ENCODE measurements at regions not wholly inside any gene's neighbourhood (a gene's known extent, or its start where the extent isn't known, plus 50 kb on each side); places are given as distances from the start of the nearest gene placed in this dataset.

DNA sequence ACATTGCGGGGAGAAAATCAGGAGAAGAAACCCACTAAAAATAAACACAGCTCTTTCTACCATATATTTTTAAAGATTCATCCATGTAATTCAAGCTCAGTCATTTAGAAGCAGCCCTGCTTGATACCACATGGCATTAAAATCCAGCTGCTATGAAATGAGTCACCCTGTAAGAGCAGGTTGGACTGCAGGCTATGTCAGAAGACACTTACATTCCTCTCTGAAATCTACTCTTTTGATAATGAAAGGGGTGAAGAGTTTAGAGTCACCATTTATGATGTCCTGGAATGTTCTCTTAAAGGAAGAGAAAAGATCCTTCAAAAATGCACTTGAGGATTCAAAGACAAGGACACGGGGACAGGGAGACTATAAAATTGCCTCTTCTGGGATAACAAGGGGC lies 100.6 kb upstream of the APCDD1 start (continued):
- TF ChIP-seq, protein P1, sequence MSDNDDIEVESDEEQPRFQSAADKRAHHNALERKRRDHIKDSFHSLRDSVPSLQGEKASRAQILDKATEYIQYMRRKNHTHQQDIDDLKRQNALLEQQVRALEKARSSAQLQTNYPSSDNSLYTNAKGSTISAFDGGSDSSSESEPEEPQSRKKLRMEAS (IDR thresholded peaks at IDR 0.05), result no peak

DNA sequence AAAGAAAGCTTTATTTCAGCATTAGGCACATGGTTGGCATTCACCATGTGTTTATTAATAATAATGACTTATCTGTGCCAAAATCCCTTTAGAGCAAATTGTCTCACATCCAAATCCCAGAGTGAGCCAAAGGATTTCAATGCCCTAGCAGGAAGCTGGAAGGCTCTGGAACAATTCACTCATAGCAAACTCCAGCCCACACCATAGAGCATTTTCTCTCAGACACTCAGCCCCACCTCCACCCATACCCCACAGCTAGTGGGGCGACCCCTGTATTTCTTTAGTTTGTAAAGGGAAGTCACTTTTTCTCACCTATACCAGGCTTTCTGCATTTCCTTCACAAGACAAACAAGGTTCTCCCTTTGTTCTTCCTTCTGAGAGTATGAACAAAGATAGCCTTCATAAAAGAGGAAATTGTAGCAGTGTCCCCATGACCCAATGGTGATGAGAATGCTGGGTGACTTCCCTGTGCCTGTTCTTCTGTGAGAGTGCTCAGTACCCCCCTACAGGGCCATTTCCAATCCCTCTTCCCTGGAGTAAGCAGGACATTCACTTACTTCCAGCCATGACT lies 100.1 kb upstream of the APCDD1 start:
- Histone ChIP-seq H3K9ac (ENCODE audit: low read length) (no peak overlapping the region), H4K20me1 (ENCODE audit: insufficient read depth) (no peaks in the 10 kb centered on the region), H3K9me3 (ENCODE audit: control insufficient read depth in 1 of 2, insufficient read depth in 1 of 2, low read depth in 1 of 2, low read length in 2 of 2) (no peaks in the 10 kb centered on the region), H3K4me3 (replicated peaks in 1 of 2; ENCODE audit: low read depth in 1 of 2, low read length in 2 of 2) (no peak overlapping the region), H3K27ac (ENCODE audit: low read depth, low read length) (no peak overlapping the region), H2AFZ (ENCODE audit: low read depth, low read length, poor library complexity, severe bottlenecking) (no peak overlapping the region), H3K27me3 (ENCODE audit: insufficient read depth, low read length) (no peaks in the 10 kb centered on the region), H3K9me2 (ENCODE audit: insufficient read depth) (no peaks in the 10 kb centered on the region), H3K79me2 (ENCODE audit: insufficient read depth, low read length) (no peaks in the 10 kb centered on the region), H3K36me3 (ENCODE audit: control insufficient read depth in 1 of 2, insufficient read depth in 2 of 2, low read length in 2 of 2) (no peaks in the 10 kb centered on the region), H3K4me2 (ENCODE audit: low read length) (no peak overlapping the region), H3K4me1 (ENCODE audit: control insufficient read depth in 1 of 2, insufficient read depth in 2 of 2, low read length in 2 of 2) (no peaks in the 10 kb centered on the region)
- RAD21 ChIA-PET (ENCODE audit: low non-redundant PET in 1 of 2, low total read pairs in 2 of 2, uncharacterized antibody in 2 of 2, unreplicated experiment in 2 of 2), result no interaction called here
- ATAC-seq (no peak), DNase-seq (ENCODE audit: low read depth, low spot score) (no peak)
- CTCF ChIA-PET, result no interaction called here
- POLR2A ChIA-PET, result no interaction called here
- no TSS peak for BruUV-seq (replicated peaks)
- intact Hi-C loops (cut with micrococcal nuclease), result no loop called here
- TF ChIP-seq, protein P2, sequence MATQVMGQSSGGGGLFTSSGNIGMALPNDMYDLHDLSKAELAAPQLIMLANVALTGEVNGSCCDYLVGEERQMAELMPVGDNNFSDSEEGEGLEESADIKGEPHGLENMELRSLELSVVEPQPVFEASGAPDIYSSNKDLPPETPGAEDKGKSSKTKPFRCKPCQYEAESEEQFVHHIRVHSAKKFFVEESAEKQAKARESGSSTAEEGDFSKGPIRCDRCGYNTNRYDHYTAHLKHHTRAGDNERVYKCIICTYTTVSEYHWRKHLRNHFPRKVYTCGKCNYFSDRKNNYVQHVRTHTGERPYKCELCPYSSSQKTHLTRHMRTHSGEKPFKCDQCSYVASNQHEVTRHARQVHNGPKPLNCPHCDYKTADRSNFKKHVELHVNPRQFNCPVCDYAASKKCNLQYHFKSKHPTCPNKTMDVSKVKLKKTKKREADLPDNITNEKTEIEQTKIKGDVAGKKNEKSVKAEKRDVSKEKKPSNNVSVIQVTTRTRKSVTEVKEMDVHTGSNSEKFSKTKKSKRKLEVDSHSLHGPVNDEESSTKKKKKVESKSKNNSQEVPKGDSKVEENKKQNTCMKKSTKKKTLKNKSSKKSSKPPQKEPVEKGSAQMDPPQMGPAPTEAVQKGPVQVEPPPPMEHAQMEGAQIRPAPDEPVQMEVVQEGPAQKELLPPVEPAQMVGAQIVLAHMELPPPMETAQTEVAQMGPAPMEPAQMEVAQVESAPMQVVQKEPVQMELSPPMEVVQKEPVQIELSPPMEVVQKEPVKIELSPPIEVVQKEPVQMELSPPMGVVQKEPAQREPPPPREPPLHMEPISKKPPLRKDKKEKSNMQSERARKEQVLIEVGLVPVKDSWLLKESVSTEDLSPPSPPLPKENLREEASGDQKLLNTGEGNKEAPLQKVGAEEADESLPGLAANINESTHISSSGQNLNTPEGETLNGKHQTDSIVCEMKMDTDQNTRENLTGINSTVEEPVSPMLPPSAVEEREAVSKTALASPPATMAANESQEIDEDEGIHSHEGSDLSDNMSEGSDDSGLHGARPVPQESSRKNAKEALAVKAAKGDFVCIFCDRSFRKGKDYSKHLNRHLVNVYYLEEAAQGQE (IDR thresholded peaks at IDR 0.05; ENCODE audit: low read depth), result no peak
- TF ChIP-seq FOSL1 (IDR thresholded peaks at IDR 0.05; ENCODE audit: low read depth), result no peak

DNA sequence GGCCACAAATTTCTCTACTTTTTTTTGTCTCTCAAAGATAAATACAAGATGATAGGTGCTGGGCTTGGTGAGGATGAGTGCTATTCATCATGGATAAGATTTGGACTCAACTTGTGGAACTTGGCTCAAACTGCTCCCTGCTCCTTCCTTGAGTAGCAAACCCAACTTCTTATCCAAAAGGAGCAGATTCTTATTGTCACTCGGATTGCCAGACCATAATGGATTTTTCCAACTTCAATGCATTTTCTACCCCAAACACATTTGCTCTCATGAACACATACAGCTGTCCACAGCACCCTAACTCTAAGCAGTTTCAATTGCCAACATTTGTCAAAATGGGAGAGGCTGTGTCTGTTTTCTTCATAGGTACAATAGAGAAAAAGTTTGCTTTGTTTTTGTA lies 99.5 kb upstream of the APCDD1 start:
- DNase-seq (ENCODE audit: low read depth, low spot score) (no peak), ATAC-seq (no peak)
- H3K9me3 ChIP-seq (ENCODE audit: control insufficient read depth in 1 of 2, insufficient read depth in 1 of 2, low read depth in 1 of 2, low read length in 2 of 2), result no peaks in the 10 kb centered on the region
- no peak overlapping the region for H3K4me2 ChIP-seq (ENCODE audit: low read length)
- ChIA-PET POLR2A (no interaction called here), CTCF (no interaction called here), RAD21 (ENCODE audit: low non-redundant PET in 1 of 2, low total read pairs in 2 of 2, uncharacterized antibody in 2 of 2, unreplicated experiment in 2 of 2) (no interaction called here)
- no peak overlapping the region for H3K27ac ChIP-seq (ENCODE audit: low read depth, low read length)
- BruUV-seq (replicated peaks), result no TSS peak
- intact Hi-C loops (cut with micrococcal nuclease), result no loop called here
- no peak overlapping the region for H2AFZ ChIP-seq (ENCODE audit: low read depth, low read length, poor library complexity, severe bottlenecking)
- no peaks in the 10 kb centered on the region for H4K20me1 ChIP-seq (ENCODE audit: insufficient read depth)
- H3K4me3 ChIP-seq (replicated peaks in 1 of 2; ENCODE audit: low read depth in 1 of 2, low read length in 2 of 2), result no peak overlapping the region
- H3K4me1 ChIP-seq (ENCODE audit: control insufficient read depth in 1 of 2, insufficient read depth in 2 of 2, low read length in 2 of 2), result no peaks in the 10 kb centered on the region
- no peaks in the 10 kb centered on the region for H3K36me3 ChIP-seq (ENCODE audit: control insufficient read depth in 1 of 2, insufficient read depth in 2 of 2, low read length in 2 of 2)
- H3K79me2 ChIP-seq (ENCODE audit: insufficient read depth, low read length), result no peaks in the 10 kb centered on the region
- no peaks in the 10 kb centered on the region for H3K9me2 ChIP-seq (ENCODE audit: insufficient read depth)
- H3K27me3 ChIP-seq (ENCODE audit: insufficient read depth, low read length), result no peaks in the 10 kb centered on the region
- H3K9ac ChIP-seq (ENCODE audit: low read length), result no peak overlapping the region
- TF ChIP-seq SRF (IDR thresholded peaks at IDR 0.05; ENCODE audit: low read depth) (no peak), EGR1 (IDR thresholded peaks at IDR 0.05; ENCODE audit: low read depth) (no peak), RAD21 (IDR thresholded peaks at IDR 0.05; ENCODE audit: low read depth) (no peak), SP1 (IDR thresholded peaks at IDR 0.05; ENCODE audit: low read depth) (no peak), POLR2AphosphoS5 (IDR thresholded peaks at IDR 0.05; ENCODE audit: low read depth, low read length) (no peak)
- TF ChIP-seq, protein P3, sequence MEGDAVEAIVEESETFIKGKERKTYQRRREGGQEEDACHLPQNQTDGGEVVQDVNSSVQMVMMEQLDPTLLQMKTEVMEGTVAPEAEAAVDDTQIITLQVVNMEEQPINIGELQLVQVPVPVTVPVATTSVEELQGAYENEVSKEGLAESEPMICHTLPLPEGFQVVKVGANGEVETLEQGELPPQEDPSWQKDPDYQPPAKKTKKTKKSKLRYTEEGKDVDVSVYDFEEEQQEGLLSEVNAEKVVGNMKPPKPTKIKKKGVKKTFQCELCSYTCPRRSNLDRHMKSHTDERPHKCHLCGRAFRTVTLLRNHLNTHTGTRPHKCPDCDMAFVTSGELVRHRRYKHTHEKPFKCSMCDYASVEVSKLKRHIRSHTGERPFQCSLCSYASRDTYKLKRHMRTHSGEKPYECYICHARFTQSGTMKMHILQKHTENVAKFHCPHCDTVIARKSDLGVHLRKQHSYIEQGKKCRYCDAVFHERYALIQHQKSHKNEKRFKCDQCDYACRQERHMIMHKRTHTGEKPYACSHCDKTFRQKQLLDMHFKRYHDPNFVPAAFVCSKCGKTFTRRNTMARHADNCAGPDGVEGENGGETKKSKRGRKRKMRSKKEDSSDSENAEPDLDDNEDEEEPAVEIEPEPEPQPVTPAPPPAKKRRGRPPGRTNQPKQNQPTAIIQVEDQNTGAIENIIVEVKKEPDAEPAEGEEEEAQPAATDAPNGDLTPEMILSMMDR (IDR thresholded peaks at IDR 0.05 in 2 of 3, conservative IDR thresholded peaks at IDR 0.05 in 1 of 3; ENCODE audit: borderline replicate concordance in 1 of 3, insufficient read depth in 1 of 3, low read depth in 2 of 3, low read length in 2 of 3), result no peak
- TF ChIP-seq, protein P2 (IDR thresholded peaks at IDR 0.05; ENCODE audit: low read depth), result no peak

All from HCT116 (cell line).